T-helper 1 cell treated with Interleukin-12 subunit alpha and Interleukin-12 subunit beta and Interleukin-4 antibody, amounts not matched to agents 30 ng/mL and 1 ng/mL, for 36 hours (primary cell): ENCODE measurements at regions not wholly inside any gene's neighbourhood (a gene's known extent, or its start where the extent isn't known, plus 50 kb on each side); places are given as distances from the start of the nearest gene placed in this dataset.
"Not testable (repeated sequence)": the region's sequence is repeated elsewhere in the genome, so short reads cannot be mapped to it uniquely, and the experiment has no call there.

Experiments
- intact Hi-C: fragments of 100-400 bp; cut with micrococcal nuclease; formaldehyde crosslinking; loops from one replicate; pipeline ENCODE4 v1.15.1; 2024

DNA sequence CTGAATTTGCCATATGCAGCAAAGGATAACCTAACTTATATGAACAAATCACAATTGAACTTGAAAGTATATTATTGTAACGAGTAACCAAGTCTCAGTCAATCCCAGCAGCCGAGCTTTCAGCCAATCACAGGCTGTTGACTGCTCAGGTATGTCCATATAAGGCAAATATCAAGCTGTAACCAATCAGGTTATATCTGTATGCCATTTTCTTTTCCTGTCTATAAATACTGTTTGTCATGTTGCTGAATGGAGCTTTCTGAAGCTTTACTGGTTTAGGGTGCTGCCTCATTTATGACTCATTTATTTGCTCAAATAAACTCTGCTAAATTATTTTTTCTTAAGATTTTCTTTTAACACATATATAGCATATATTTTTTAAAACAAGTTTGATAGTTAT, 1059.5 kb downstream of the GALC start:
- intact Hi-C loops, result no loop called here

DNA sequence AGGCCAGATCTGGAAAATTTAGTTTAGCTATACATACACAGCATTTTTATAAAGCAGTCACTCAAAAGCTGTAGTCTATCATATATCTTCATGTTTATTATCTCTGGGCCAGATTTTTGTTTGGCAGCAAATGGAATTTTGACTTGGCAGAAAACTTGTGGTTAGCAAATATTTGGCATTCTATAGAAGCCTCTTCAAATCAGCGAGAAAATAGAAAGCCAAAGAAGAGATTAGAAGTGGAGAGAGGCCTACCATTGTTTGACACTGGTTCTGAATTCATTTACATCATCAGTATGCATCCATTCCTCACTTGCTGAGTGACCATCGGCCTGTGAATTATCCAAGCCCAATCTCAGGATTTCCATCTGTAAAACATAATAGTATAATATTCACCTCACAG, 1077.6 kb downstream of the GALC start:
- intact Hi-C loops, result no loop called here

DNA sequence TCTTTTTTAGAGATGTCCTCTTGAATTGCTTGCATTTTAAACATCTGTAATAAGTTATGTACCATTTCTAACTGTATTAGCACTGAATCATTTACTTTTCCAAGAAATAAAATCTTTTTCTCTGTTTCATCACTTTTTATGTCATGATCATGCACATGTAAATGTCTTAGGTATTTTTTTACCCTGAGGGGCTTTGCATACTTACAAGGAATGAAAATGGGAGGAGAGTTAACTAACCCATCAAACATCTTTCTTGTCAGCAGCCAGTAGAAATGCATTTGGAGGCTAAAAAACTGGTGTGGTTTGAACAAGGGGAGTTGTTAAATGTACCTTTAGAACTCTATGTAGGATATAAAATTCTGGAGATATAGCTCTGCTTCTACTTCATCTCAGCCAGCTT, 1080.3 kb downstream of the GALC start:
- intact Hi-C loops, result no loop called here

DNA sequence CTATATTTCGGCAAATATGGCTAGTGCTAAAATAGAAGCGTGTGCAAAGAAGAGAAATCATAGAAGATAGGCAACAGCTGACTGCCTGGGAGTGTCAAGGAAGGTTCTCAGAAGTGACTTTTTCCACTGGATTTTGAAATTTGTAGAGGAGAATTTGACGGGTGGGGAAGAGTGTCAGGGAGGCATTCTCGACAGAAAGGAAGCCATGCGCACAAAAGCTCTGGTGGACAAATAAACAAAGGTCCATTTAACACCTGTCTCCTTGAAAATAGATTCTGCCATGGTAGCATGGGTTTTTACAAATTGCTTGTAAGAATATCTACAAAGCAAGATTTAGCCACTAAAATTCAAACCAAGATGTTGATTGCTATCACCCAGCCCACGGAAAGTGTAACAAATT, 1081.5 kb downstream of the GALC start:
- intact Hi-C loops, result no loop called here

DNA sequence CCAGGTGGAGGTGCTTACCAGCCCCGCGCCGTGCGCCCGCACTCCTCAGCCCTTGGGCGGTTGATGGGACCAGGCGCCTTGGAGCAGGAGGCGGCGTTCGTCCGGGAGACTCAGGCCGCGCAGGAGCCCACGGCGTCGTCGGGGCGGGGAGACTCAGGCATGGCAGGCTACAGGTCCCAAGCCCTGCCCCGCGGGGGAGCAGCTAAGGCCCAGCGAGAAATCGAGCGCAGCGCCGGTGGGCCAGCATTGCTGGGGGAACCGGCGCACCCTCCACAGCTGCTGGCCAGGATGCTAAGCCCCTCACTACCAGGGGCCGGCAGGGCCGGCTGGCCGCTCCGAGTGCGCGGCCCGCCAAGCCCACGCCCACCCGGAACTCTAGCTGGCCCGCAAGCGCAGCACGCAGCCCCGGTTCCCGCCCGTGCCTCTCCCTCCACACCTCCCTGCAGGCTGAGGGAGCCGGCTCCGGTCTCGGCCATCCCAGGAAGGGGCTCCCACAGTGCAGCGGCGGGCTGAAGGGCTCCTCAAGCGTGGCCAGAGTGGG, 1087.5 kb downstream of the GALC start:
- intact Hi-C loops, result not testable (repeated sequence)

DNA sequence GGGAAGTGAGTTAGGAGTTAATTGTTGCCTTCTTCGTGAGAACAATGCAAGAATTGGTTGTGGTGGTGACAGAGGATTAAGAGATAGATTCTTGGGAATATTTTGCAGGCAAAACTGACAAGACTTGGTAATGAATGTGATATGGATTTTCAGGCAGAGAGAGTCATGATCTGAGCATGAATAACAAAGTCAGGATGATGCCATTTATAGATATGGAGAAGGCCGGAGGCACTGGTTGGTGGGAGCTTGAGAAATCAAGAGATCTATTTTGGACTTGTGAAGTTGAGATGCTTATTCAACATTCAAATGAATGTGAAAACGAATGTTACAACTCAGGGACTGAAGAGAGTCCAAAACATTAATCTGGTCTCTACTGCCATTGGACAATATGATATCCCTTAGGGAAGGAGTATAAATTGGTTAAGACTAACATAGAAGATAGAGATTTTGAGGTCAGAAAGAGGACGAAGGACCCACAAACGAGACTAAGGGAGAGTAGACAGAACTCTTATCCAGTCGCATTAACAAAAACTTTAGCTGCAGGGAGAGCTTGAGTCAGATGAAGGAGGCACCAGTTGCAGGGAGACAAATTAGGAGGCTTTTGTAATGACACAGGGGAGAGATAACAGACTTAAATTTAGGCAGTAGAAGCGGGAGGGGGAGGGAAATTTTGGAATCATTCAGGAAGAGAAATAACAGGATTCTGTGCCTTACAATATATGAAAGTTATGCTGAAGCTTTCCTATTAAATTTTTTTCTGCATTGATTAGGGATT, 1090.6 kb downstream of the GALC start:
- intact Hi-C loops, result no loop called here

DNA sequence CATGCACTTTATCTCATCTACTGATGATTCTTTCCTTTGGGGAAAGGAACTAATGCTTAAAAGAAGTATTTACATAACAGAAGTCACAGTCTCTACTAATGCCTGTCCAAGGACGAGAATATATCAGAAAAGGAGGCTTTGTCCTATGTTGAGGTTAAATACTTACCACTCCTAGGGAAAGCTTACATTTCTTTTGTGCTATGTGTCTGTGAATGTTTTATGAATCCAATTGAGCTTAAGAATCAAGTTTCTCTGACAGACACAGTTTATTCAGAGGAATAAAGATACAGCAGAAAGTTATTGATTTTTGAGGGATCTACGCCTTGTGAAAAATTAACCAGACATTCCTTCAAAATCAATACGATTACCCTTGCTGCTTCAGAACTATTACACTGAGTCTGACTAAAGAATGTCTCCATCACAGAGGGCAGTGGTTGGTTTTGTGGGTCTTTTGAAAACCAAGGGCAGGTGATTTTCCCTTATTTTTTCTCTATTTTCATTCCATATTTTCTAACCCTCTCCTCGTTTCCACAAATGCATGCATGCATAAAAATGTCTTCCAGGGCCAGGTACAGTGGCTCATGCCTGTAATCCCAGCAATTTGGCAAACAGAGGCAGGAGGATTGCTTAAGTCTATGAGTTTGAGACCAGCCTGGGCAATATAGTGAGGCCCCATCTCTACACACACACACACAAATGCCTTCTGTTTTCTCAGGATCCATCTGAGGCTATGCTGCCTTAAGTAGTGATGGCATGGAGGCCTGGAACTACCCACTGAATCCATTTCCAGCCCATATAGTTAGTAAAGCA, 1095.1 kb downstream of the GALC start:
- intact Hi-C loops, result no loop called here

DNA sequence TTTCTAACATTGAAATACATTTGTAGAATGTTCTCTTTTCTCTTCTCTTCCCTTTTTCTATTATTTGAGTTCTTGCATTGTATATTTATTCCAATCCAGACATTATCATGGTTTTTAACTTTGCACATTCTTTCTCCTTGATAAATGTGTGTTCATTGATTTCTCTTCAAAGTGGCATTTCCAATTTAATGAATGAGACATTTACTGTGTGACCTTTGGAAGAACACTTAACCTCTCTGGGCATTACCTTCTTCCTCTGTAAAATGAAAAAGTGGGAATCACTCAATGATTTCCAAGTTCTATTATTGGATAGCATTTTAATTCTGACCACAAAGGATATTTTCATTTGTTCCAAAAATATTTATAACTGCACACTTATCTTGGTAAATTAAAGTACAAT, 1095.8 kb downstream of the GALC start:
- intact Hi-C loops, result no loop called here

DNA sequence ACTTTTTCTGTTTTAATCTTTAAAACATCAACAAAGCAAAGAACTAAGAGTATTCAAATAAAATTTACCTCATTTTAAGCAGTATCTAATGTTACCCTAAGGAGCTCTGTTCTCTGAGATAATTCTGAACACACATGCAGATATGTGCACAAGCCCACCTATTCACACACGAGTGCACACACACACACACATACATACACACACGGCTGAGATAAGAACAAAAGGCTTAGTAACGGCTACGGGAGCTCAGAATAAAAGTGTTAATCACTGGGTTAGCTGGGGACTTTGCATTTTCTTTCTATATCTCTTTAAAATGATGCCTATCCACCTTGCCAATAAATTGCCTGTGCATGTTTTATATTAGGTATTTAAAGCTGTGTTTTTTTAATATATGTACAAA, 1096.3 kb downstream of the GALC start:
- intact Hi-C loops, result no loop called here

DNA sequence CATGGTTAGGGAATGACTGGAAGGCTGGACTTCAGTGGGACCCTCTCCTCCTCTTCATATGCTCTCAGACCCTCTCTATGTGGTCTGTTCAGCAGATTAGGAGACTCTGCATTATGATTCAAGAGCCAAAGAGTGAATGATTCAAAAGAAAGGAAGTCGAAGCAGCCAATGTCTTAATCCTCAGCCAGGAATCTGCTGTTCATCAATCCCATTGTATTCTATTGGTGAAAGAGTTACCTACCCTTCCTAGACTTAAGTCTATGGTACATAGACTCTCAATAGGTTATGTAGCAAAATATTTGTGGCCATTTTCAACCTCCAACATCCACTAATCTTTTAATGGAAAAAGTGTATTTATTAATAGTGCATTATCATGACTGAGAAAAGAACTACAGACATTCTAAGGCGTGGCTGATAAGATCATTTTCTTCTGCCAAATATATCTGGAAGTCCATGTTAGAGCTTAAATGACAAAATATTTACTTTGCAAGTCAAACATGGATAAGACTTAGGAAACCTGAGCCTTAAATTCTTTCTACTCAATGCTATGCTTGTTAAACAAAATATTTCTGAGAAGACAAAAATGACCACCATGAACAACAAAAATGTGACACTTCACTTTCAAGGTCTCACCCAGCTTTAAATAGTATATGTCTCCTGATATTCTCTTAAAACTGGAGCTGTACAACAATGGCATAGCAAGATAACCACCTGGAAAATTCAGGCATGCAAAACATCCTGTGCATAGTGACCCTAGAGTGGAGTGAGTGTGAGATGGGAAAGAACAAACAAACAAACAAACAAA, 1100.6 kb downstream of the GALC start:
- intact Hi-C loops, result no loop called here

DNA sequence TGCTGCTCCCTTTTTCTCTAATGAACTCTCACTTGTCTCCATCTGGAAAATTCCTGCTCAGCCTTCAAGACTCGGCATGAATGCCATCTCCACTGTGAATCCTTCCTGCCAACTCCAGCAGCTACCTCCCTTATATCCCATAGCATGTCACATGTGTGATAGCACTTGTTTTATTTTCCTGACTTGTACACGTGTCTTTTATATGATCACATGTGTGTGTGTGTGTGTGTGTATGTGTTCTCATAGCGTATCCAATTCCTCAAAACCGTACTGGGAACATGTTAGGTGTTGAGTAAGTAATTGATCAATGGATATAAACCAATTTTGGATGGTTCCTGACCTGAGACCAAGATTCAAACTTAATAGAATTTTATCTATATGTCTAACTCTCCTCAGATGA, 1107.7 kb downstream of the GALC start:
- intact Hi-C loops, result no loop called here

DNA sequence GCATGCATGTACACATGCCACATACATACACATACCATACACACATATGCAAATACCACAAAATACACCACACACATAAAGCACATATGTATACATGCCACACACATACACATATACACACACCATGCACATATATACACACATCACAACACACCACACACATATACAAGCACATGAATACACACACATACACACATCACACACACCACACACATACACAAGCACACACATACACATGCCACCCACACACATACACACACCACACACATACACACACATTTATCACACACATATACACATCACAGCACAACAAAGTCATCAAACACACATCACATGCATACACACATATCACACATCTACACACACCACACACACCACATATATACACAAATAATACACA, 1108.5 kb downstream of the GALC start:
- intact Hi-C loops, result no loop called here

DNA sequence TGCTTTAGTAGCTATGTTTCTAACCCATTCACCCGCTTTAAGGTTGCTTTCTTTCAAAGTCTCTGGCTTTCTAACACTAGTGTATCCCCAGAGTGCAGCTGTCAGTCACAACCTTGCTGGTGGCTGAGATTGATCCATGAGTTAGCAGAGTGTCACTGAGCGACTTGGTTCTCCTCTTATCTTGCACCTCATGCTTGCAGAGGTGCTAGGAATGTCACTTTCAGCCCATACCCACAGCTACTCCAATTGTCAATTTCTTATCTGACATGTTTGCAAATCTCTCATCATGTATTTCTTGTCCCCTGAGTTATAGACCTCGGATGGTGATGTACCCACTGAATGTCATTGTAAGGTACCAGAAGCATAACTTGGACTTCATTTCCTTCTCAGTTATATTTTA, 1110.2 kb downstream of the GALC start:
- intact Hi-C loops, result no loop called here

DNA sequence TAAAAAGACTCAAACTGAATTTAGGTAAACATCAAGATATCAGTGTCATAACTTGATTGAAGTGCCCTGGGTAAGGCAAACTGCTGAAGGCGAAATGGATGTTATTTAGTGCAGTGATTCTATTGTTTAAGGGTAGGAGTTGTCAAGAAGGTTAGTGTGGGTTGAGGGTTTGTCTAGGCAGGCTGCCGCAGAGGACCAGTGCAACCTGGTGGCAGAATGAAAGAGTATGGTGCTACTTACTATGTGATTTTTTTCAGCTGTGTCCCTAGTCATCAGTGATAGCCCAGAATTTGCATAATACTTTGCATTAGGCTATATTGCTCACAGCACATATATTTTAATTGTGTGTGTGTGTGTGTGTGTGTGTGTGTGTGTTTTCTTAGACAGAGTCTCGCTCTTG, 1127.0 kb downstream of the GALC start:
- intact Hi-C loops, result no loop called here

DNA sequence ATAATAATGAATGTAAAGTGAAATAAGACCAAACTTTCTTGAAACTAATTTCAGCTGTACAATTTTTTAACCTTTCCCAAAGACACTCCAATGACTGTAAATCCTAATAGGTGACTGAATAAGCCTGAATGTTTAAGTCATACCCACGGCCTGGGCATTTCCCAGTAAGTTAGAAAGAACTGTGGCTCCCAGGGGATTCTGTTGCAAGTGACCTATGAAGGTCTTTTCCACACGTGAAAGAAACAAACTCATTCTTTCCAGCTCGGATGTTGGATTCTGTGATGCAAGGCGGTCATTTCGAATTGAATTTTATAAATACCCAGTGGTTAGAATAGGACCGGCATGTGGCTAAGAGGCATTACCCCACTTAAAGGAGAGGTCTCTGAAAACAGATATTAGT, 1134.4 kb downstream of the GALC start:
- intact Hi-C loops, result no loop called here

DNA sequence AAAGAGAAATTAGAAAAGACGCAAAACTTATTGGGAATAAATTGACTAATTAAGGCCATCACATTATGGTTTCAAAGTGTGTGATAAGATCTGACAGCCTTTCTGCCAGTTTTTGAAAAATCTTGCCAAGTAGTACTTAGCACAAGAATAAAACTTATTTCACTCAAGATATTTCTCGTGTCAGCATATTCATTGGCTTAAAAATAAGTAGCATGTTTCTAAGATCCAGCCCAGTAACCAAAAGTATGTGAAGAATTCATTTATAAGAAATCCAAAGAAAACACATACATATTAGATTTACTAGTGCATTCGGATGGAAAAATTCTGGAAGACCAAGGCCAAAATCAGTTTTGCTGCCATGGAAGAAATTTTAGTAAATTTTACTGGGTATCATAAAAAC, 1135.0 kb downstream of the GALC start:
- intact Hi-C loops, result no loop called here

DNA sequence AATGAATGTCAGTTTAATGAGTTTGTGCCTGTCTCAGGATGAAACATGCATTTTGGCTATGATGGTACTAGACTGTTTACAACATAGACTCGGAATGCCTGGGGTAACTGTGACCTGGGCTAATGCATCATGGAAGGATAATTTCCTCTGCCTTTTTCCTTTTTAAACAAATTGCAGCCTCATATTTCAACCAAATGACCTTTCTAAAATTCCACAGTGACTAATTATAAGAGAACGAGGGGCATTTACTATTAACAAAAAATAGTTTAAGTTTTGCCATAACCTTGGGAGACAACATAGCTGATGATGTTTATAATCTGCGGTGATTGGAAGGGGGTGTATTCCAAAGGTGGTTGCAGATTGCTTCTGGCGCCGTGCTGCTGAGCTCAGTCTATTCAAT, 1140.5 kb downstream of the GALC start:
- intact Hi-C loops, result no loop called here

DNA sequence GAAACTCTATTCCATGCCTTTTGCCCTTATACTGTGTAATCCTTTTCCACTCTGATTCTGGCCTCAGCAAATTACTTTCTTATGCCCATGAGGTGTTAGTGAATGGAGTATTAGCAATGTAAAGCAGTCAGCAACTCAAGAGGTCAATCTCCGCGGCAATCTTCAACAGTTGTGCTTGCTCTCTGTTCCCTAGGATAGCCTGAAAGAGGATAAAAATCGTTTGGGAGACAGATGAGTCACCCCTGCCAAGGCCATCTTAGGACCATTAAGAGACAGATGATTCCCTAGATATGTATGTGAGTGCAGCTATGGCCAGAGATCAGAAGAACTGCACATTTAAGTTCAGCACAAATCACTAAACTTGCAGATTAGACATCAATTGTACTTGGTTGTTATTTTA, 1145.8 kb downstream of the GALC start:
- intact Hi-C loops, result no loop called here

DNA sequence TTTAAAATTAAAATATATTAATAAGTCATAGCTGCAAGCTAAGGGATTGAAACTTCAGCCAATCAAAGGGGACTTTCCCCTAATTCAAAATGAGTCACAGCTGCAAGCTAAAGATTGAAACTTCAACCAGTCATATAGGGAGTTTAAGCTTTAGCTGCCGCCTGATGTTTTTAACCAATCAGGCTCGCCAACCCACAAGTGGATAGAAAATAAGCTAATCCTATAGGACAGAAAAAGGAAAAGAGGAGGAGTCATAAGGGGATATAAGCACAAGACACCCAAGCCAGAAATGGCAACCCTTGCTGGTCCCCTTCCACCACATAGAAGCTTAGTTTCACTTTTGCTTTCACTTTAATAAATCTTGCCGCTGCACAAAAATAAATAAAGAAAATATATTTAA, 1154.6 kb downstream of the GALC start:
- intact Hi-C loops, result no loop called here

DNA sequence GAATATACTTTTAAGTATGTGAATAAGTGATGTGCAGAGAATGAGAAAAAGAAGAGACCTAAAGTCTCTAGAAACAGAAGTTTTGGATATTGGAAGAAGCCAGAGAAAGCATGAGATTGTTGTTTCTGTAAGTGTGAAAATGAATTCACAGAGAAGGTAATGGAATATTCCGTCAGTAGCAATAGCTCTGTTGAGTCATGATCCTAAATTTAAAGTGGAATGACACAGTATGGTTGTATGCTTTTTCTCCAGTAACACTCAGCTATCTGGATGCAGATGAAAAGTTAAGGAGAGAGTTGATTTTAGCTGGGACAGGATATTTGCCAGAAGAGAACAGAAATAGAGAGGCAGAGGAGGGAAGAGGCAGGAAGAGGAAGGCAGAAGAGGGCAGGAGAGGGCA, 1166.3 kb downstream of the GALC start:
- intact Hi-C loops, result no loop called here

DNA sequence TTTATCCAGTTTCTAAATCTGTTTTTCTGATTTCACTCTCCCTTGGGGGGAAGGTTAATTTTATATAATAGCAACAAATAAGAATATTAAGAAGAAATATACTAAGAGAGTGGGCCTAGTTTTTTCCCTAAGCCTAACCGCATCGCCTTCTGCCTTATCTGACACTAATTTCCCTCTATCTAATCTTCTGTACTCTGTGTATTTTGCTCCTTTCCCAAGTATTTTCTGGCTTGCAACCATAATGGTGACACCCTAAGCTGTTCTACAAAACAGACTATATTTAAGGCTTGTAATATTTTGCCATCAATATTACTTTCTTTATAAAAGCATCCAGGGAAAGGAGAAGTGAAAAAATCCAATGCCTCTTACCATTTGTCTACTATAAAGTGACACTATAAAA, 1168.8 kb downstream of the GALC start:
- intact Hi-C loops, result no loop called here

DNA sequence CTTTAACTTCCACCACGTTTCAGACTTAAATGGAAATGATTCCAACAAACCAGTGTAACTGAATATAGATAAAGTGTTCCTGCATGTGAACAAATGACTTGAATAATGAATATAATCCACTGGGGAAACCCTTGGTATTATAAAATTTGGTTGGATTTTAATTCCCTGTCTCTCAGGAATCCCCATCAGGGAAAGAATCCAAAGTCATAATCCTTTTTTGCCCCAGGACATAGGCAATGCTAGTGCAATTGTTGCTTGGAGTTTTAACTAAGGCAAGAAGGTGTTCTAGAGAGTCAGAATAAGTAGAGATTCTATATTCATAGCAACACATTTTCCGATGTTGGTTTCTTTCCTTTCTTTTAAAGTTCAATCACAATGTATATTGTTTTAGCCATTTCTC, 1169.4 kb downstream of the GALC start:
- intact Hi-C loops, result no loop called here
